HG03060 (cell line): ENCODE measurements at regions not wholly inside any gene's neighbourhood (a gene's known extent, or its start where the extent isn't known, plus 50 kb on each side); places are given as distances from the start of the nearest gene placed in this dataset.

Experiments used
- ATAC-seq: cut with Tn5 transposase; IDR thresholded peaks from one replicate; pipeline ENCODE4 v1.9.1; 2021; ENCODE audit warnings: low read depth, moderate number of reproducible peaks; ENCODE audit not compliant: unreplicated experiment

GRCh38 chr4:182062936-182063335, 180.3 kb upstream of the TENM3 start:
- ATAC-seq, result no peak

- ATAC-seq, result no peak
These were observed 179.6 kb upstream of the TENM3 start for GRCh38 chr4:182063651-182064050.

GRCh38 chr4:182065255-182065654, 177.9 kb upstream of the TENM3 start:
- no peak for ATAC-seq

- no peak for ATAC-seq
These were observed 177.2 kb upstream of the TENM3 start for GRCh38 chr4:182066037-182066436.

- no peak for ATAC-seq
These were observed 175.4 kb upstream of the TENM3 start for GRCh38 chr4:182067828-182068227.

GRCh38 chr4:182068920-182069319, 174.3 kb upstream of the TENM3 start:
- no peak for ATAC-seq

GRCh38 chr4:182073278-182073677, 169.9 kb upstream of the TENM3 start:
- ATAC-seq, result no peak

GRCh38 chr4:182074139-182074538, 169.1 kb upstream of the TENM3 start:
- no peak for ATAC-seq

GRCh38 chr4:182074810-182075209, 168.4 kb upstream of the TENM3 start:
- ATAC-seq, result no peak

GRCh38 chr4:182082910-182083309, 160.3 kb upstream of the TENM3 start:
- ATAC-seq, result no peak

GRCh38 chr4:182083671-182084410, 159.4 kb upstream of the TENM3 start:
- ATAC-seq, result no peak

GRCh38 chr4:182085051-182085480, 158.1 kb upstream of the TENM3 start:
- no peak for ATAC-seq

GRCh38 chr4:182089326-182089725, 153.9 kb upstream of the TENM3 start:
- ATAC-seq, result no peak

GRCh38 chr4:182090186-182090585, 153.0 kb upstream of the TENM3 start:
- no peak for ATAC-seq

- no peak for ATAC-seq
These were observed 152.1 kb upstream of the TENM3 start for GRCh38 chr4:182091128-182091527.

GRCh38 chr4:182093431-182093831, 149.8 kb upstream of the TENM3 start:
- ATAC-seq, result no peak

- ATAC-seq, result no peak
These were observed 149.3 kb upstream of the TENM3 start for GRCh38 chr4:182093935-182094334.

- no peak for ATAC-seq
These were observed 141.6 kb upstream of the TENM3 start for GRCh38 chr4:182101618-182102017.

GRCh38 chr4:182102576-182102975, 140.6 kb upstream of the TENM3 start:
- no peak for ATAC-seq

- no peak for ATAC-seq
These were observed 139.4 kb upstream of the TENM3 start for GRCh38 chr4:182103614-182104319.

GRCh38 chr4:182105416-182105815, 137.8 kb upstream of the TENM3 start:
- ATAC-seq, result no peak

GRCh38 chr4:182107931-182108330, 135.3 kb upstream of the TENM3 start:
- no peak for ATAC-seq
